ENCODE measurements at regions not wholly inside any gene's neighbourhood (a gene's known extent, or its start where the extent isn't known, plus 50 kb on each side); places are given as distances from the start of the nearest gene placed in this dataset.

- TF ChIP-seq SP1 (IDR thresholded peaks at IDR 0.05) (no peak), BHLHE40 (IDR thresholded peaks at IDR 0.05; ENCODE audit: borderline replicate concordance) (no peak), FOXA1 (IDR thresholded peaks at IDR 0.05) (no peak), HDGF (IDR thresholded peaks at IDR 0.05; ENCODE audit: borderline replicate concordance) (no peak)
- TF ChIP-seq, protein P1, sequence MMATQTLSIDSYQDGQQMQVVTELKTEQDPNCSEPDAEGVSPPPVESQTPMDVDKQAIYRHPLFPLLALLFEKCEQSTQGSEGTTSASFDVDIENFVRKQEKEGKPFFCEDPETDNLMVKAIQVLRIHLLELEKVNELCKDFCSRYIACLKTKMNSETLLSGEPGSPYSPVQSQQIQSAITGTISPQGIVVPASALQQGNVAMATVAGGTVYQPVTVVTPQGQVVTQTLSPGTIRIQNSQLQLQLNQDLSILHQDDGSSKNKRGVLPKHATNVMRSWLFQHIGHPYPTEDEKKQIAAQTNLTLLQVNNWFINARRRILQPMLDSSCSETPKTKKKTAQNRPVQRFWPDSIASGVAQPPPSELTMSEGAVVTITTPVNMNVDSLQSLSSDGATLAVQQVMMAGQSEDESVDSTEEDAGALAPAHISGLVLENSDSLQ (IDR thresholded peaks at IDR 0.05) = no peak
Observed at GRCh38 chr1:34363915-34364314, 187.2 kb downstream of the C1orf94 start.
